K562 (cell line): ENCODE measurements at regions not wholly inside any gene's neighbourhood (a gene's known extent, or its start where the extent isn't known, plus 50 kb on each side); places are given as distances from the start of the nearest gene placed in this dataset.

Source experiments
- CUX1 ChIP-seq: fragments of 200-800 bp; sonication (Bioruptor generic); IDR thresholded peaks from 2 replicates; pipeline ENCODE4 v1.6.1; 2016; ENCODE audit warnings: missing genetic modification characterization, missing compliant biosample characterization
- MNT ChIP-seq, 2 experiments: fragments of 450-650 bp; conservative IDR thresholded peaks; 2 replicates each; pipeline ENCODE4 v1.6.1; 2017; ENCODE audit warnings: mild to moderate bottlenecking in 2 of 2, moderate library complexity in 2 of 2
- PTTG1 ChIP-seq: fragments of 450-650 bp; IDR thresholded peaks from 2 replicates; pipeline ENCODE4 v1.6.1; 2016; ENCODE audit warnings: low read depth, mild to moderate bottlenecking, missing genetic modification characterization, missing compliant biosample characterization
- ZNF324 ChIP-seq: fragments of 250-450 bp; sonication (Bioruptor Pico); IDR thresholded peaks from 2 replicates; pipeline ENCODE4 v1.4.0; 2020; ENCODE audit warnings: mild to moderate bottlenecking
- ZNF407 ChIP-seq: fragments of 450-650 bp; IDR thresholded peaks from 2 replicates; pipeline ENCODE4 v1.6.1; 2016; ENCODE audit warnings: low read depth
- ZNF436 ChIP-seq: fragments of 250-450, 450-650 bp; sonication (Bioruptor Pico); formaldehyde crosslinking; IDR thresholded peaks from 2 replicates; pipeline ENCODE4 v1.7.0; 2020; ENCODE audit warnings: mild to moderate bottlenecking
- ZNF75A ChIP-seq: fragments of 450-650 bp; formaldehyde crosslinking; IDR thresholded peaks from 2 replicates; pipeline ENCODE4 v1.4.0; 2020; ENCODE audit warnings: mild to moderate bottlenecking

- no peak for TF ChIP-seq ZNF407
- TF ChIP-seq ZNF324: no peak
- peak in 1 of 2 experiments; percentile 58 for TF ChIP-seq MNT (conservative IDR thresholded peaks at IDR 0.05)
- no peak for TF ChIP-seq ZNF75A (CRISPR knock-in tag)
- TF ChIP-seq CUX1 (CRISPR knock-in tag): no peak
- TF ChIP-seq ZNF436 (CRISPR knock-in tag): no peak
- TF ChIP-seq PTTG1 (tag): no peak
These were observed 84.9 kb downstream of the TRIM27 start (continued) for GRCh38 chr6:28838634-28839442.
